HG03571 (cell line): ENCODE measurements at regions not wholly inside any gene's neighbourhood (a gene's known extent, or its start where the extent isn't known, plus 50 kb on each side); places are given as distances from the start of the nearest gene placed in this dataset.

Source experiments
- ATAC-seq: cut with Tn5 transposase; IDR thresholded peaks from one replicate; pipeline ENCODE4 v1.9.1; 2021; ENCODE audit not compliant: unreplicated experiment

DNA sequence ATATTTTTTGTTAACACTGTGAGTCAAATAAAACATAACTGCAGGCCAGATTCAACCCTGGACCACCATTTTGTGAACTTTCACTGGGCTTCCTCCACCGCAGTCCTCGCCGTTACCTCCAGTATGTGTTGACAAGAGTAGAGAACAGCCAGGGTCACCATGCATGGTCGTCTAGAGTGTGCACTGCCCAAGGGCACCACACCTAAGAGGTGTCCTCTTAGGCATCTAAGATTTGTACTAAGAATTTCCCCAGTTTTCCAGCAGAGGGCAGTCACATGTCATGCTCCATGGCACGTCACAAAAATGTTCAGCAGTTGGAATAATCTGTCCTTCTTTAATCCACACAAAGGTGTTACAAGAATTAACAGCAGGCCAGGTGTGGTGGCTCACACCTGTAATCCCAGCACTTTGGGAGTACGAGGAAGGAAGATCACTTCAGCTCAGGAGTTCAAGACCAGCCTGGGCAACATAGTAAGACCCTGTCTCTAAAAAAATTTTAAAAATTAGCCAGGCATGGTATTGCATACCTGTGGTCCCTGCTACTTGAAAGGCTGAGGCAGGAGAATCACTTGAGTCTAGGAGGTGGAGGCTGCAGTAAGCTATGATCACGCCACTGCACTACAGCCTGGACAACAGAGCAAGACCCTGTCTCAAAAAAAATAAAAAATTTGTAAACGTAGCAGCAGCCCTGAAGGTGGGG, 71.2 kb upstream of the FOXK1 start:
- ATAC-seq, result peak; percentile 59

DNA sequence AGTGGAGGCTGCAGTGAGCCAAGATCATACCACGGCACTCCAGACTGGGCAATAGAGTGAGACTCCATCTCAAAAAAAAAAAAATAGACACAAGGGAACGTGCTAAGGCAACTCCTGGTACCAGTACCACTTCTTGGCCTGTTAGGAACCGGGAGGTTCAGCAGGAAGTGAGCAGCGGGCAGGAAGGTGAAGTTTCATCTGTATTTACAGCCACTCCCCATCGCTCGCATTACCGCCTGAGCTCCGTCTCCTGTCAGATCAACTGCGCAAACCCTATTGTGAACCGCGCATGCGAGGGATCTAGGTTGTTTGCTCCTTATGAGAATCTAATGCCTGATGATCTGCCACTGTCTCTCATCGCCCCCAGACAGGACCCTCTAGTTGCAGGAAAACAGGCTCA, 69.9 kb upstream of the FOXK1 start:
- no peak for ATAC-seq

DNA sequence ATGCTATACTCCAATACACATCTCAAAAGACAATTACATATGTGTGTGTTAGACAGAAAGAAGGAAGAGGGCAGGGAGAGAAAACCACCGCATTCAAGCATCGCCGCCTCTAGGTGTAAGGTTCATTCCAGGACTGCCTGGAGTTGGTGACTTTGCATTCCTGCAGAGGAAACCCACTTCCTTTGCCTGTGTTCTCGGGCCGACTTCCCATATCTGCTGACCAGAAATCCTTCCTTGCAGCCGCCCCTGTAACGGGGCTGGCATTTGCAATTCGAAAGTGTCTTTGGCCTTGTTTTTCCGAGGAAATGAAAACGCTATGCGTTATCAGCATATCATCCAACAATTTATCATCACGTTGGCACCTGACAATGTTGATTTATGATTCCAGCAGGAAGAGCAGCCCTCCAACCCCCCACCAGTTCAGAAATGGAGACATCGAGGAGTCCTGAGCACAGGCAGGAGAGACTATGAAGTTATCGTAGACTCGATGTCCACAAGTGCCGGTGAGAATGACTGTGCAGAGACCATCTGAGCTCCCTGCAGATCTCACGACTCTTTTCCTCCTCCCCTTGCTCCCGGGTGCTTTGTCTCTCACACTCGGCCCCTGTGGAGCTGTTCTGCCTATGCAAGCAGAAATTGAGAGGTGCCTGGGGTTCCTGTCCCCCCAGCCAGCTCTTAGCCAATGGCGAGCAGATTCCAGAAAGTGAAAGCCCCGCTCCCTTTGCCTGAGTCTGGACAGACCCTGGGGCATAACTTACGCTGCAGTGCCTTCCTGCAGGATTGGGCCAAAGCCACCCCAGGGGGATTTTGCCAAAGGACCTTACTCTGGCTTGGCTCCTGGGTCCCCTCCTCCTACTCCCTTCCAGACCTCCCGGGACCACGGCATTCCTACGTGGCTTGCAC, 68.9 kb upstream of the FOXK1 start:
- no peak for ATAC-seq

DNA sequence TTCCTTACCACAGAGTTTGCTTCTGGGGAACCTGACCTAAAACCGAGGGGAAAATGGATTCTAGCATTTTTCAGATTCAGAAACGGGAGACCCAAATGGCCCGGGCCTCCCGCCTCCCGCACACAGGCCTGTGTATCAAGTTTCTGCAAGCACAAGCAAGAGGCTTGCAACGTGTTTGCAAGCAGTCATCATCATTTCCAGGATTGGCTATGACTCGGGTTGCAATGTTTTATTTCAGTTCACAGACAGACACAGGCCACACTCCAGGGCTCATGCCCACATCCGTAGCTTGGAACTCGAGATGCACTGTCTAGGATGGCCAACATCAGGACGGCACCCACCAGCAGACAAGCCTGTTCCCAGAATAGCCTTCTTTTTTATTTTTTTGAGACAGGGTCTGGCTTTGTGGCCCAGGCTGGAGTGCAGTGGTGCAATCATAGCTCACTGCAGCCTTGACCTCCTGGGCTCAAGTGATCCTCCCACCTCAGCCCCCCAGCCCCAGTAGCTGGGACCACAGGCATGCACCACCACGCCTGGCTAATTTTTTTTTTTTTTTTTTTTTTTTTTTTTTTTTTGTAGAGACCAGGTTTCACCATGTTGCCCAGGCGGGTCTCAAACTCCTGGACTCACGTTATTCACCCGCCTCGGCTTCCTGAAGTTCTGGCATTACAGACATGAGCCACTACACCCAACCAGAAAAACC, 68.1 kb upstream of the FOXK1 start:
- ATAC-seq, result no peak

DNA sequence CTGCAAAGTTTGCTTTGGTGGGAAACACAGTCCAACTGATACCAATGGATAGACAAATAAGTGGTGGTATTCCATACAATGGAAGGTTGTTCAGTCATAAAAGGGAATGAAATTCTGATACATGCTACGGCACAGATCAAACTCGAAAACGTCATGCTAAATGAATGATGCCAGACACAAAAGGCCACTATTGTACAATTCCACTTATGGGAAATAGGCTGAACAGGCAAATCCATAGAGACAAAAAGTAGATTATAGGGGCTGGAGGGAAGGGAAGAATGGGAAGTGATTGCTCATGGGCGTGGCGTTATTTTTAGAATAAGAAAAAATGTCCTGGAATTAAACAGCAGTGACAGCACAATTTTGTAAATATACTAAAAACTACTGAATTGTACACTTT, 66.0 kb upstream of the FOXK1 start:
- no peak for ATAC-seq

DNA sequence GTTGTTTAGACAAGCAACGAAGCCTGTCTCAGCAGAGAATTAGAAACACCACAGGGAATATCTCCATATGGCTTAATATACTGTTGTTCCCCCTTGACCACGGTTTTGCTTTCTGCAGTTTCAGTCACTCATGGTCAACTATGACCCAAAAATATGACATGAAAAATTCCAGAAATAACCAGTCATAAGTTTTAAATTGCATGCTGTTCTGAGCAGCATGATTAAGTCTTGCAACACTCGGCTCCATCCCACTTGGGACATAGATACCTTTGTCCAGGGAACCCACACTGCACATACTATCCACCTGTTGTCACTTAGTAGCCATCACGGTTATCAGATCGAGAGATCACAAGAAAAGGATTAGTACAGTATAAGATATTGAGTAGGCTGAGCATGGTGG, 60.7 kb upstream of the FOXK1 start:
- no peak for ATAC-seq

DNA sequence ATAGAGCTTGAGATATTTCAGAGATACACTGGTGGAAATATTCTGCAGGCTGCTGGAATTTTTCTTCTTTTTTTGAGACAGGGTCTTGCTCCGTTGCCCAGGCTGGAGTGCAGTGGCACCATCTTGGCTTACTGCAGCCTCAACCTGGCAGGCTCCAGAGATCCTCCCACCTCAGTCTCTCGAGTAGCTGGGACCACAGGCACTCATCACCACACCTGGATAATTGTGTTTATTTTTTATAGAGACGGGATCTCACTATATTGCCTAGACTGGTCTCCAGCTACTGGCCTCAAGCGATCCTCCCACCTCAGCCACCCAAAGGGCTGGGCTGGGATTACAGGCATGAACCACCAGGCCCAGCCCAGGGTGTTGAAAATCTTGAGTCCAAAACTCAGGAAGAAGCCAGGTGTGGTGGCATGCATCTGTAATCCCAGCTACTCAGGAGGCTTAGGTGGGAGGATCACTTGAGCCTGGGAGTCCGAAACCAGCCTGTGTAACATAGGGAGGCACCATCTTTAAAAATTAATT, 55.7 kb upstream of the FOXK1 start:
- ATAC-seq, result no peak

DNA sequence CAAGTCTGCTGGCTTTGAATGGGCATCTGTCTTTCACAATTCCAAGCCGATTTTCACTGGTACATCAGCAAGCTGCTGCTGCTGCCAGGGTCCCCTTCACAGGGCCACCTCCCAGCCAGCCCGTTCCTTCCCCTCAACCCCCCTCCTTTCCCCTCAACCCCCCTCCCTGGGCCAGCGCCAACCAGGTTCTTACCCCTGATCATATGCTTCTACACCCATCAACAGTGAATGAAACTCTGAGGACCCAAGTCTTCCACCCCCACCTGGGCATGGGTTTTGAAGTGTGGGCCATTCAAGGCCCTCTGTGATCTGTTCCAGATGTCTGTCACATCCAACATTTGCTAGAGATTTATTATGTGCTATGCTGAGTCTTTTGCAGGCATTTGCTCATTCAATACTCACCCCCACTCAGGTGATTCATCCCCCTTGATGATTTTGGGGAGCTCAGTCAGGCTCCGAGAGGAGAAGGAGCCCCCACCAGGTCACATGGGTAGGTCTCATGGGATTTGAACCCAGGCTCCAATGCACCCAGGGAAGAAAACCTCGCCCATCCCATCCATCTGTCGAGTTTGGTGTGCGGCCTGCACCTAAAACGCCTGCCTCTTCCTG, 52.7 kb upstream of the FOXK1 start:
- ATAC-seq, result no peak

DNA sequence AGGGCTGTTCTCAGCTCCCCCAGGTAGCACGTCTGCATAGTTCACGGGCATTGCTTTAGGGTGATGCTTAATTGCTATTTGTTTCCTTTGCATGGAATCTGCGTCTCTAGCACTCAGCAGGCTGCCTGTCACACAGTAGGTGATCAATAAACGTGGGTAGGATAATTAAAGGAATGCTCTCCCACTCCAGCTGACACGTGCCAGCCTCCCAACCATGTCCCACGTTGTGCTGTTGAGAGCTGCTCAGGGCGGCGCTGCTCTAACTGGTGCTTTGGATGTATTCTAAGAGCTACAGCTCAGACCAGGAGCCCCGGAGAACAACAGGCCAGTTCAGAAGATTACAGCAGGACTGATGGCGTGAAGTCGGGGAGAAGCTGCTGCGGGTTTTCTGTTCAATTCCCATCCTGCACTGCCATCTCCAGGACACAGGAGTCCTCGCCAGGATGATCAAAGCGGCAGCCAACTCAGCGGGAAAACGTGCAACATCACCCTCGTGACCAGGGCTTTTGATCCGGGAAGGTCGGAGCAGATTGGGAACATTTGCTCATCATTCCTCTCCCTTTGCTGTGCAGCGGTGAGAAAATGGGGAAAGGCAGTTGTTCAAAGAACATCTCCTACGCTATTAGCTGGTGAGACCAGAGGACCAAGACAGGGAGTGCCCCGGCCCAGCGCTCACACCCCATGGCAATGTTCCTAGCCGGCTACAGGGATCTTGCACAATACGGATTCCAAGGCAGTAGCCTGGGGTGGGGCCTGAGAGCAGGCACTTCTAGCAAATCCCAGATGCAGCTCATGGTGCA, 50.5 kb upstream of the FOXK1 start:
- no peak for ATAC-seq
